ENCODE measurements at regions not wholly inside any gene's neighbourhood (a gene's known extent, or its start where the extent isn't known, plus 50 kb on each side); places are given as distances from the start of the nearest gene placed in this dataset.
"Not testable (repeated sequence)": the region's sequence is repeated elsewhere in the genome, so short reads cannot be mapped to it uniquely, and the experiment has no call there.

DNA sequence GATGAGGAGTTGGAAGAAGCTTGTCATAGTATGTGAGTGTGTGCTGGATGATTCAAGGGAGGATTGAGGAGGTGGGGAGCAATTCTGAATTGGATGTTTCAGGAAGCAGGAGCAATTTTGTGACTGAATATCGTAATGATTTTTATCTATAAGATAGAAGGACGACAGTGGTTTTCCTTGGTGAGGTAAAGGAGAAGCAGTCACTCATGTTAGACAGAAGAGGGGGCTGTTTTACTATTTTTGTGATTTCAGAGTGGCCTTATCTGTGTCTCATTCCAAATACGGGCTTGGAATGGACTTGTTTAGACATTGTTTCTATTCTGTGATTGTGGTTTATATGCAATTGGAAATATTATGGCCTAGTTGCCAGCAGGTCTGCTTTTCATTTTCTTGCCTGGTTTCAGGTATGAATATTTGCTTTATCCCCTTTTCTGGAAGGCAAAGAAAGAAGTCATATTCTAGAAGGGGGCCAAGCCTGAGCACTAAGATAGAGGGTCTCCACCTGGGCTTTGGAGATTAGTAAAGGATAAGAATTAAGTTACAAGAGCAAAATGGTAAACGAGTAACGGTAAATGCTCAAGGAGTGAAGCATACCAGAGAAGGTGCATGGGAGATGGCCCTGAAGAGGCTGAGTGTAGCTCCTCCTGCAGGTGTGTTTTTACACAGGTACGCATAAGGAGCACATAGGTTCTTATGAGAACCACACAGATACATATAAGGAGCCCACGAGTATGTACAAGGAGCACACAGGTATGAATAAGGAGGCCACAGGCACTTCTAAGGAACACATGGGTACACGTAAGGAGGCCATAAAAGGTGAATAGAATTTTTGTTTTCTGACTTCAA is 124.6 kb upstream of the KCNAB1 start:
- DNase-seq (ENCODE audit: low read depth) = no peak

DNA sequence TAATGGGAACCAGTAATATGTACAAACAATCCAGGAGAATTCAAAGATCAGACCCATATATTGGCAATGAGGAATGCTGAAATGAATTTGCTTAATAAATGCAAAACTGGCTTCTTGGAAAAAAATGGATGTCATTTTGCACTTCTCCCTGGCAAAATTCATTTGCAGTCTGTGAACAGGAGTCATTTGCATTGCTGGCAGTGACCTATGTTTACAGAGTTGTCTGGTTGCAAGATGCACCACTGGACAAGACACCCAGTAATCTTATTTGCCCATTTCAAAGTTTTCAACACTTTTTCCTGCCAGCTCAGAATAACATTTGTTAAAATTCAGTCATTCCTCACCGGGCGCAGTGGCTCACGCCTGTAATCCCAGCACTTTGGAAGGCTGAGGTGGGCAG is 123.5 kb upstream of the KCNAB1 start:
- no peak for DNase-seq (ENCODE audit: low read depth)

DNA sequence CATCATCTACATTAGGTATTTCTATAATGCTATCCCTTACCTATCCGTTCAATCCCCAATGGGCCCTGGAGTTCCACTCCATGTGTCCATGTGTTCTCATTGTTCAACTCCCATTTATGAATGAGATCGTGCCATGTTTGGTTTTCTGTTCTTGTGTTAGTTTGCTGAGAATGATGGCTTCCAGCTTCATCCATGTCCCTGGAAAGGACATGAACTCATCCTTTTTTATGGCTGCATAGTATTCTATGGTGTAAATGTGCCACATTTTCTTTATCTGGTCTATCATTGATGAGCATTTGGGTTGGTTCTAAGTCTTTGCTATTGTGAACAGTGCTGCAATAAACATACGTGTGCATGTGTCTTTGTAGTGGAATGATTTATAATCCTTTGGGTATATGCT is 122.2 kb upstream of the KCNAB1 start:
- not testable (repeated sequence) for DNase-seq (ENCODE audit: low read depth)

GRCh38 chr3:156005736-156006135 is 114.6 kb upstream of the KCNAB1 start:
- DNase-seq (ENCODE audit: low read depth) = no peak

GRCh38 chr3:156010829-156011228 is 109.5 kb upstream of the KCNAB1 start:
- DNase-seq (ENCODE audit: low read depth) = no peak

DNA sequence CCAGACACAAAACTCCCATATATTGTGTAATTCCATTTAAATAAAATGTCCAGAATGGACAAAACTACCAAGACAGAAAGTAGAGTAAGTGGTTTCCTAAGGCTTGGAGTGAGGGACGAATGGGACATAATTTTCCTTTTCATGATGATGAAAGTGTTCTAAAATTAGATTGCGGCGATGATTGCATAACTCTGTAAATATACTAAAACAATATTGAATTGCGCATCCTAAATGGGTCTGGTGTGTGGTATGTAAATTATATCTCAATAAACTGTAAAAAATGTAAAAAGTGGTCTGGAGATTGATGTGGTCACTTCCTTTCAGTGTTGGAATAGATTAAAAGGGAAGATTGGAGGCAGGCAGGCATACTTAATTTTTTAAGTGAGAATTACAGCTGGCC is 105.9 kb upstream of the KCNAB1 start:
- DNase-seq (ENCODE audit: low read depth) = no peak

GRCh38 chr3:156016902-156017301 is 103.5 kb upstream of the KCNAB1 start:
- no peak for DNase-seq (ENCODE audit: low read depth)

DNA sequence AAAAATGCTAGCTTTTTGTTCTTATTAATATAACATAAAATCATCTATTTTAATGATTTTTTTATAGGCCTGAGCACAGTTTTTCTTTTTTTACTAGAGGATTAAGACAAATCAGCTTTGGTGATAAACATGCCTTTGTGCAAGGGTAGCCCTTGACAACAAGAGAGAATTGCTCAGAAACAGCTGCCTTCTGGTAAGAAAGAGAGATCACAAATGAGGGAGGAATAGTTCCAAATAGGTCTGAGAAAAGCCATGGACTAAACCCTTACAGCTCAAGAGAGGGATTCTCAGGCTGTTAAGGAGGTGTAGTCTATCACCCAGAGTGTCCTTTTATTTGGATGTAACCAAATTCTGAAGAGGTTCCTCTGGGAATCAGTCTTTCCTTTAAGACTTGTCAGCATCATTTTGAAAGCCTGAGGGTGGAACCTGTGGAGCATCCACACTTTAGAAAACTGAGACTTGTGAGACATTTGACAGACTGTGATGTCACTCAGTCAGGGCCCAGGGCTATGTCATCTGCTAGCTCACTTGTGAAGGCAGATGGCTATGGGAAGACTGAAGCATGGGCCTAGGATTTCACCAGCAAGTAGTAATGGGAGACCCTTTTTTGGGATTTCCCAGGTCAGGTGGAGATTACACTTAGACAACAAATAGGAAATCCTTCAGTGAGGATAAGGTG is 102.9 kb upstream of the KCNAB1 start:
- no peak for DNase-seq (ENCODE audit: low read depth)

DNA sequence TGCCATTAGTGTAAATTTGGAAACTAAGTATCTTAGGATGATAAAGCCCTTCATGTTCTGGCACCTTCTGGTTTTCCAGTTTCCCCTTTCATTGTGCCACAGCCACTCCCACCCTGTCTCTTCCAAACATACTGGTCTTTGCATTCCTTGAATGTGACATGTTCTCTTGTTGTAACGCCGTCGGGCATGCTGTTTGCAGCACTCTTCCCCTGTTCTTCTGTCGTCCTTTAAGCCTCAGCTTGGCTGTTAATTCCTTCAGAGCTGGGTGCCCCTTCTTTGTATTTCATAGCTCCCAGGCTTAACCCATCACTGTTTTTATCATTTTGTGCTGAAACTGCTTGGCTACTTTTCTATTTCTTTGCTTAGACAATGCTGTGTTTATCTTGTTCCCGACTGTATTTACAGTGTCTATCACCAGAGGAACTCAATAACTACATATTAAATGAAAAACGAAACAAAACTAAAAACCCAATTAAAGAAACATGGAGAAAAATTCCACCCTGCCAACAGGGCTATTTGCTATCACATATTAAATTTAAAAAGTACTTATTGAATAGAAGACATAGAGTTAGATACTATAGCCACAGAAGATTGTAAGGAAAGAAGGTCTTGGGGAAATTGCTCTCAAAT is 95.4 kb upstream of the KCNAB1 start:
- no peak for DNase-seq (ENCODE audit: low read depth)

DNA sequence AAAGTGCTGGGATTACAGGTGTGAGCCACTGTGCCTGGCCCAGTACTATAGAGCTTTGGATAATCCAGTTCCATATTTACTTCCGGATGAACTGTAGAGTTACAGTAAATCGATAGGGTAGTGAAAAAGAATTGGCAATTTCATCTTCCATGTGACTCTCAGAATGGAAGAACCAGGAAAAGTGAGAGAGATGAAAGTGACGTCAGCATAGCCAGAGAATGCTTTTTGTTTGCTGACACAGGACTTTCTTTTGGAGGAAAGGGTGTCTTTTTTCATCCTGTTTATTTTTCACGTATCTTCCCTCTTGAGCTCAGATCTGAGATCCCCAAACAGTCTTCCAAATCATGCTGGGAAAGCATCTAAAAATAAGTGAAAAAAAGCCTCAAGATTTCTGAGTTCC is 91.2 kb upstream of the KCNAB1 start:
- DNase-seq (ENCODE audit: low read depth) = no peak

DNA sequence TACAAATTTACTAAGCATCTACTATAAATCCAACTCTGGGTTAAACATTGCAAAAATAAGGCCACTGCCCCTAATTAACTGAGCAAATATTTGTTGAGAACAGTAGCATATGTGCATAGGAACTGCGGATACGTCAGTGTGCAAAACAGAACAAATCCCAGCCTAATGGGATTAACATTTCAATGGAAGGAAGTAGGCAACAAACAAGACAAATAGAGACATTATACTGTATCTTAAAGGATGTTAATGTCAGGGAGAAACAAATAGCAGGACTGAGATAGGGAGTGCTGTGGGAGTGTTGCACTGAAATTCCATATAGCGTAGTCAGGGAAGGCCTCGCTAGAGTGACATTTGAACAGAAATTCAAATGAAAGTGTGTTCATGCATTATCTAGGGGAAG is 89.7 kb upstream of the KCNAB1 start:
- no peak for DNase-seq (ENCODE audit: low read depth)

- no peak for DNase-seq (ENCODE audit: low read depth)
Observed at GRCh38 chr3:156033428-156033827, 87.0 kb upstream of the KCNAB1 start.

DNA sequence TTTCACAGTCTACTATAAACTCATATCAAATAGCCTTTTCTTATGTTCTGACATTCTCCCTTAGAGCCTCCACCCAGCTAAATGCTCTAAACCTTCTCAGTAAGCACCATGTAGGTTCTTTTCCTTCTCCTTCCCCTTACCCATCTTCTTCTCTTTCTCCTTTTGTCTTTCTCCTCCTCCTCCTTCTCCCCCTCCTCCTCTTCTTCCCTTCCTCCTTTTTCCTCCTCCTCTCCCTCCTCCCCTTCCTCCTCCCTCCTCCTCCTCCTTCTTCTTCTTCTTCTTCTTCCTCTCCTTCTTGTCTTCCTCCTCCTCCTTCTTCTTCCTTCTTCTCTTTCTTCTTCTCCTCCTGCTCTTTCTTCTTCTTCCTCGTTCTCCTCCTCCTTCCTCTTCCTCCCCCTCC is 85.2 kb upstream of the KCNAB1 start:
- DNase-seq (ENCODE audit: low read depth) = no peak

DNA sequence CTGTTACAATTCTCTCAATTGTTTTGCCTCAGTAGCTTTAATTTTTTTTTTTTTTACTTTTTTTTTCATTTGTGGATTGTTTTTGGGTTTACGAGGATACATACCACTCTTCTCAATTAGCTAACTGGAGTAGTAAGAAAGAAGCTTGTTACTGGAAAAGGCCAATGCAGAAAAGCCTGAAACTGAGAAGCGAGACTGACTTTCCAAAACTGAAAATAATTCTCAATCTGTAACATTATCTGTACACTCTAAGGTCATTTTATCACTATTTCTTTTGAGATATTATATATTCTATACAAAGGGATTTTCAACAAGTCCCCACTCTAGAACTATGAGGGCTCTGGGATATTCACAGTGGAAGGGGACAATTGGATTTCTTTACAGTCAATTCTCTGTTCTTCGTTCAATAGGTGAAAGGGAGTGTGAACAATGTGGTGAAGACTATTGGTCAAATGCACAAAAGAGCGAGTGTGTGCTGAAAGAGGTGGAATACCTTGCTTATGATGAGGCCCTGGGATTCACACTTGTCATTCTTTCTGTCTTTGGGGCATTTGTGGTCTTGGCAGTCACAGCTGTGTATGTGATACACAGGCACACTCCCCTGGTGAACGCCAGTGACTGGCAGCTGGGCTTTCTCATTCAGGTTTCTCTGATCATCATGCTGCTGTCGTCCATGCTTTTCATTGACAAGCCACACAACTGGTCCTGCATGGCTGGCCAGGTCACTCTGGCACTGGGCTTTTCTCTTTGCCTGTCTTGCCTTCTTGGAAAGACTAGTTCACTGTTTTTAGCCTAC is 83.9 kb upstream of the KCNAB1 start:
- DNase-seq (ENCODE audit: low read depth) = no peak

DNA sequence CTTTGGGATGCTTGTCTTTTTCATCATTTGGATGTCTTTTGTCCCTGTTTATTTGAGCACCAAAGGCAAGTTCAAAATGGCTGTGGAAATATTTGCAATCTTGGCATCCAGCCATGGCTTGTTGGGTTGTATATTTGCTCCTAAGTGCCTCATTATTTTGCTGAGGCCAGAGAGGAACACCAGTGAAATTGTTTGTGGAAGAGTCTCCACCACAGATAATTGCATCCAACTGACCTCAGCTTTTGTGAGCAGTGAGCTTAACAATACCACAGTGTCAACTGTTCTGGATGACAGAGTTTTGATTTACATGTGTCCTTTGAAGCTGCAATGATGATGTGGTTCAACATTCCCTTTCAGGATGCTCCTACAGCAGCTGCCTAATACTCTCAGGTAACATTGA is 83.0 kb upstream of the KCNAB1 start:
- no peak for DNase-seq (ENCODE audit: low read depth)

DNA sequence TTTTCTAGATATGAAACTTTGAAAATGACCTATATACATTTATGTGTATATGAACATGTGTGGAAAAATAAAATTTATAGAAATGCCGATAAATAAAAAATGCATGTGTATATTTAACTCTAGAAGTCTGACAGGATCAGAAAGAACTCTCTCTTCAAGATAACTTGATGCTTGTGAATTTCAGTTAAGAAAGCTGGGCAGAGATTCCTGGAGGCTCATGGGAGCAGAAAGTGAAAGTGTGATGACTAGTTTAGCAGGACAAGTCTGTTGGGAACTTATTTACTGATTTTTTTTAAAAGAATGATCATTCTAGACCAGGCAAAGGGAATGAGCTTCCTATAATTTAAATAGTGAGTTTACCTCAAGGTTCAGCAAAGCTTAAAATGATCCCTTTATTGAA is 81.5 kb upstream of the KCNAB1 start:
- DNase-seq (ENCODE audit: low read depth) = no peak

DNA sequence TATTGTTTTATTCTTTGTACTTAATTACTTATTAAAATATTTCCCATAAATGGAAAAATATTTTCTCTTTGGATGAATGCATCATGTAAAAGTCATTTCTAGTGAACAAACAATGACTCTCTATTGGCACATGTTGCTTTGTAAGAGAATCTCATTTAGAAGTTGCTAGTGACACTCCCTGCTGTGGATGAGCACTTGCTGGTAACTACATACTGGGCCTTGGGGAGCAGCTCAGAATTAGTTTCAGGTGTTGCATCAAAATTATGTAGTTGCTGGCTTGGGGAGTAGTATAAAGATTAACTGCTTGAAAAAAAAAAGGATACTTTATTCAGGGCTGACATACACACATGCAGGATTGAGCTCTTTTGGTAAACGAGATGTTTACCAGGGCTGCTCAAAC is 80.3 kb upstream of the KCNAB1 start:
- no peak for DNase-seq (ENCODE audit: low read depth)

DNA sequence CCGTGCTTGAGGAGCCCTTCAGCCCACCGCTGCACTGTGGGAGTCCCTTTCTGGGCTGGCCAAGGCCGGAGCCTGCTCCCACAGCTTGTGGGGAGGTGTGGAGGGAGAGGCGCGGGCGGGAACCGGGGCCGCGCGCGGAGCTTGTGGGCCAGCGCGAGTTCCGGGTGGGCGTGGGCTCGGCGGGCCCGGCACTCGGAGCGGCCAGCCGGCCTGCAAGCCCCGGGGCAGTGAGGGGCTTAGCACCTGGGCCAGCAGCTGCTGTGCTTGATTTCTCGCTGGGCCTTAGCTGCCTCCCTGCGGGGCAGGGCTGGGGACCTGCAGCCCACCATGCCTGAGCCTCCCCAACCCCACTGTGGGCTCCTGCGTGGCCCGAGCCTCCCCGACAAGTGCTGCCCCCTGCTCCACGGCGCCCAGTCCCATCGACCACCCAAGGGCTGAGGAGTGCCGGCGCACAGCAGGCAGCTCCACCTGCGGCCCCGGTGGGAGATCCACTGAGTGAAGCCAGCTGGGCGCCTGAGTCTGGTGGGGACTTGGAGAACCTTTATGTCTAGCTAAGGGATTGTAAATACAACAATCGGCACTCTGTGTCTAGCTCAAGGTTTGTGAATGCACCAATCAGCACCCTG is 79.0 kb upstream of the KCNAB1 start:
- not testable (repeated sequence) for DNase-seq (ENCODE audit: low read depth)

GRCh38 chr3:156041856-156042255 is 78.5 kb upstream of the KCNAB1 start:
- DNase-seq (ENCODE audit: low read depth) = not testable (repeated sequence)

- DNase-seq (ENCODE audit: low read depth) = peak; percentile 20
Observed at GRCh38 chr3:156043832-156044633, 76.3 kb upstream of the KCNAB1 start.

DNA sequence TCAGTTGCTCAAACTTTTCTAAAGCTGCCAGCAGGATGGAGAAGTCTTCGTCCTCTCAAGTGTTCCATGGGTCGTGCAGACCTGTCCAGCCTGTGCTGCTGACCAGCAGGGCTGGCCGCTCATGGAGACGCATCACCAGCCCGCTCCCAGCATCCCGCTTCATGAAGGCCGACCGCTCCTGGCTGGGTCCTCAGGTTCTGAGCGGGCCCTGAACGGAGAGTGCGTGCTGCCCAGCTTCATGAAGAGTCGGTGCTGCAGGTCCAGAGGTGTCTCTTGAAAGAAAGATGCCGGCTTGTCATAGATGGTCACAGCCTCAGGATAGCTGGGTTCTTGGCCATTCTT is 75.8 kb upstream of the KCNAB1 start:
- DNase-seq (ENCODE audit: low read depth) = no peak

Data from T follicular helper cell (primary cell).